HCT116 (cell line): ENCODE measurements at regions not wholly inside any gene's neighbourhood (a gene's known extent, or its start where the extent isn't known, plus 50 kb on each side); places are given as distances from the start of the nearest gene placed in this dataset.

ENCODE experiments used
- ATAC-seq: fragments of 200-7000 bp; cut with Tn5 transposase; 2 replicates; pipeline ENCODE4 v1.9.1; 2020; ENCODE audit warnings: mild to moderate bottlenecking, moderate library complexity
- BruUV-seq: library from RNA; stranded (reverse); fragments of 400-500 nt; replicated peaks from 2 replicates; lab custom pipeline; 2021; lab: Mats Ljungman, UMichigan
- CTCF ChIA-PET: fragments of 300-600 bp; sonication (Branson Sonifier 250); formaldehyde crosslinking; loops from one replicate; lab custom pipeline; 2021; ENCODE audit warnings: antibody characterized with exemption; lab: Charles Lee
- POLR2A ChIA-PET: fragments of 300-600, 350-600 bp; sonication (Branson Sonifier 250); formaldehyde crosslinking; loops from one replicate; lab custom pipeline; 2021; ENCODE audit warnings: antibody characterized with exemption; lab: Charles Lee
- RAD21 ChIA-PET, 2 experiments: fragments of 300-600 bp; sonication (Branson Sonifier 250); formaldehyde crosslinking; loops; one replicate each; lab custom pipeline; 2023; ENCODE audit warnings: low total read pairs in 2 of 2; ENCODE audit not compliant: uncharacterized antibody in 2 of 2, unreplicated experiment in 2 of 2, low non-redundant PET in 1 of 2; lab: Charles Lee
- DNase-seq: peaks from one replicate; pipeline ENCODE4 v3.0.0-alpha.2; 2010; ENCODE audit warnings: low read depth, low spot score
- H2AFZ ChIP-seq: fragments of 200-600 bp; shearing (Covaris generic), sonication (generic); 2 replicates; pipeline ENCODE4 v1.6.1; 2017; ENCODE audit warnings: low read depth, mixed run types, mixed read lengths, antibody characterized with exemption, low read length; ENCODE audit not compliant: poor library complexity, severe bottlenecking
- H3K27ac ChIP-seq: 2 replicates; pipeline ENCODE4 v1.5.1; 2012; ENCODE audit warnings: low read depth, low read length
- H3K27me3 ChIP-seq: fragments of 200-600 bp; sonication (generic); 2 replicates; pipeline ENCODE4 v1.6.1; 2016; ENCODE audit warnings: mixed run types, low read length, mixed read lengths; ENCODE audit not compliant: insufficient read depth
- H3K36me3 ChIP-seq, 2 experiments: fragments of 200-500 bp in 1 of 2; fragments of 200-600 bp in 1 of 2; sonication (Bioruptor generic) in 1 of 2; sonication (generic) in 1 of 2; 2 replicates each; pipeline versions ENCODE4 v1.5.1 to v1.6.1; 2014 to 2016; ENCODE audit warnings: low read length in 2 of 2, inconsistent platforms in 1 of 2, mixed read lengths in 1 of 2, mixed run types in 1 of 2; ENCODE audit not compliant: insufficient read depth in 2 of 2, control insufficient read depth in 1 of 2
- H3K4me1 ChIP-seq, 2 experiments: fragments of 200-600 bp in 1 of 2; sonication (generic) in 1 of 2; 2 replicates each; pipeline versions ENCODE4 v1.5.1 to v1.6.1; 2012 to 2017; ENCODE audit warnings: low read length in 2 of 2, inconsistent platforms in 1 of 2, mild to moderate bottlenecking in 1 of 2, mixed read lengths in 1 of 2, mixed run types in 1 of 2, moderate library complexity in 1 of 2; ENCODE audit not compliant: insufficient read depth in 2 of 2, control insufficient read depth in 1 of 2
- H3K4me2 ChIP-seq: fragments of 200-600 bp; sonication (generic); 2 replicates; pipeline ENCODE4 v1.6.1; 2017; ENCODE audit warnings: mixed run types, low read length, mixed read lengths
- H3K4me3 ChIP-seq, 2 experiments: fragments of 200-600 bp in 1 of 2; sonication (generic) in 1 of 2; replicated peaks in 1 of 2; 2 replicates each; pipeline ENCODE4 v1.5.1; 2011 to 2016; ENCODE audit warnings: low read length in 2 of 2, control low read depth in 1 of 2, low read depth in 1 of 2, mild to moderate bottlenecking in 1 of 2, mixed read lengths in 1 of 2, mixed run types in 1 of 2
- H3K79me2 ChIP-seq: fragments of 200-600 bp; sonication (generic); 2 replicates; pipeline ENCODE4 v1.6.1; 2017; ENCODE audit warnings: mild to moderate bottlenecking, mixed run types, low read length, moderate library complexity, mixed read lengths; ENCODE audit not compliant: insufficient read depth
- H3K9ac ChIP-seq: fragments of 200-600 bp; sonication (generic); 2 replicates; pipeline ENCODE4 v1.6.1; 2016; ENCODE audit warnings: low read length, mixed read lengths
- H3K9me2 ChIP-seq: fragments of 200-600 bp; sonication (generic), shearing (Covaris generic); 2 replicates; pipeline ENCODE4 v1.6.1; 2017; ENCODE audit warnings: mixed run types, mild to moderate bottlenecking, moderate library complexity; ENCODE audit not compliant: insufficient read depth
- H3K9me3 ChIP-seq, 2 experiments: fragments of 200-500 bp in 1 of 2; fragments of 200-600 bp in 1 of 2; sonication (Bioruptor generic) in 1 of 2; sonication (generic) in 1 of 2; 2 replicates each; pipeline ENCODE4 v1.6.1; 2014 to 2017; ENCODE audit warnings: low read length in 2 of 2, mixed read lengths in 2 of 2, inconsistent platforms in 1 of 2, low read depth in 1 of 2, mild to moderate bottlenecking in 1 of 2, mixed run types in 1 of 2, moderate library complexity in 1 of 2; ENCODE audit not compliant: control insufficient read depth in 1 of 2, insufficient read depth in 1 of 2
- H4K20me1 ChIP-seq: fragments of 200-600 bp; sonication (generic), shearing (Covaris generic); 2 replicates; pipeline ENCODE4 v1.6.1; 2017; ENCODE audit warnings: mixed run types, mild to moderate bottlenecking, moderate library complexity; ENCODE audit not compliant: insufficient read depth
- ATF3 ChIP-seq: IDR thresholded peaks from 2 replicates; pipeline ENCODE4 v1.6.1; 2012
- CBX3 ChIP-seq: IDR thresholded peaks from 2 replicates; pipeline ENCODE4 v1.6.1; 2012; ENCODE audit warnings: low read depth
- EGR1 ChIP-seq: IDR thresholded peaks from 2 replicates; pipeline ENCODE4 v1.6.1; 2012; ENCODE audit warnings: low read depth
- EZH2phosphoT487 ChIP-seq: fragments of 200-600 bp; IDR thresholded peaks from 2 replicates; pipeline ENCODE4 v1.6.1; 2018; ENCODE audit warnings: antibody characterized with exemption, borderline replicate concordance
- FOSL1 ChIP-seq: IDR thresholded peaks from 2 replicates; pipeline ENCODE4 v1.6.1; 2012; ENCODE audit warnings: low read depth
- JUND ChIP-seq: IDR thresholded peaks from 2 replicates; pipeline ENCODE4 v1.6.1; 2012
- MAX ChIP-seq: IDR thresholded peaks from 2 replicates; pipeline ENCODE4 v1.6.1; 2012
- POLR2A ChIP-seq: IDR thresholded peaks from 2 replicates; pipeline ENCODE4 v1.7.0; 2011; ENCODE audit warnings: borderline replicate concordance; ENCODE audit not compliant: insufficient read depth, insufficient read length; ENCODE audit errors: extremely low read depth
- POLR2AphosphoS5 ChIP-seq: IDR thresholded peaks from 2 replicates; pipeline ENCODE4 v1.6.1; 2011; ENCODE audit warnings: mild to moderate bottlenecking, low read depth, low read length, moderate library complexity
- RAD21 ChIP-seq: IDR thresholded peaks from 2 replicates; pipeline ENCODE4 v1.6.1; 2012; ENCODE audit warnings: low read depth, mild to moderate bottlenecking
- REST ChIP-seq: IDR thresholded peaks from 2 replicates; pipeline ENCODE4 v1.6.1; 2012; ENCODE audit warnings: low read depth
- SRF ChIP-seq: IDR thresholded peaks from 2 replicates; pipeline ENCODE4 v1.6.1; 2012; ENCODE audit warnings: low read depth
- TCF7L2 ChIP-seq: IDR thresholded peaks from 2 replicates; pipeline ENCODE4 v1.7.0; 2011; ENCODE audit warnings: borderline replicate concordance, inconsistent platforms; ENCODE audit not compliant: insufficient read depth, insufficient read length; ENCODE audit errors: extremely low read depth
- YY1 ChIP-seq: IDR thresholded peaks from 2 replicates; pipeline ENCODE4 v1.6.1; 2011; ENCODE audit warnings: low read length, low read depth, moderate library complexity, mild to moderate bottlenecking; ENCODE audit not compliant: insufficient replicate concordance; ENCODE audit errors: extremely low read depth
- ZBTB33 ChIP-seq: IDR thresholded peaks from 2 replicates; pipeline ENCODE4 v1.6.1; 2011; ENCODE audit warnings: mild to moderate bottlenecking, low read length, moderate library complexity; ENCODE audit not compliant: insufficient replicate concordance; ENCODE audit errors: extremely low read depth
- ZFX ChIP-seq: fragments of 450-650 bp; IDR thresholded peaks from 2 replicates; pipeline ENCODE4 v1.6.1; 2017
- ZNF274 ChIP-seq: fragments of 200-500 bp; sonication (Bioruptor generic); IDR thresholded peaks from 2 replicates; pipeline ENCODE4 v1.6.1; 2014; ENCODE audit warnings: mild to moderate bottlenecking, low read depth, low read length, inconsistent platforms
- intact Hi-C: fragments of 100-400 bp; cut with micrococcal nuclease; formaldehyde crosslinking; loops from 2 replicates; pipeline ENCODE4 v1.10.0; 2022

GRCh38 chr9:97755618-97756267, 58.6 kb upstream of the XPA start:
- no peak overlapping the region for H3K4me3 ChIP-seq
- H3K9ac ChIP-seq: no peak overlapping the region
- BruUV-seq: no TSS peak
- ChIA-PET RAD21 (no interaction called here), POLR2A (no interaction called here), CTCF (no interaction called here)
- TF ChIP-seq YY1 (no peak), POLR2A (no peak), SRF (no peak), EGR1 (no peak), CBX3 (no peak), ZFX (no peak), MAX (no peak), REST (no peak), ZNF274 (no peak), ZBTB33 (no peak), POLR2AphosphoS5 (no peak), ATF3 (no peak), FOSL1 (no peak), JUND (no peak), TCF7L2 (no peak), EZH2phosphoT487 (no peak), RAD21 (no peak)
- no peak overlapping the region for H3K27ac ChIP-seq
- DNase-seq (no peak), ATAC-seq (no peak)
- no peaks in the 10 kb centered on the region for H3K9me2 ChIP-seq
- H3K4me1 ChIP-seq: no peaks in the 10 kb centered on the region
- H3K79me2 ChIP-seq: no peaks in the 10 kb centered on the region
- peaks cover 38% of the 10 kb centered on the region for H3K27me3 ChIP-seq
- H4K20me1 ChIP-seq: no peaks in the 10 kb centered on the region
- H3K9me3 ChIP-seq: no peaks in the 10 kb centered on the region
- intact Hi-C loops: no loop called here
- H2AFZ ChIP-seq: no peak overlapping the region
- no peak overlapping the region for H3K4me2 ChIP-seq
- no peaks in the 10 kb centered on the region for H3K36me3 ChIP-seq
